Epithelial cell of esophagus (primary cell): ENCODE measurements at regions not wholly inside any gene's neighbourhood (a gene's known extent, or its start where the extent isn't known, plus 50 kb on each side); places are given as distances from the start of the nearest gene placed in this dataset.

Experiments
- DNase-seq: peaks from one replicate; pipeline ENCODE4 v3.0.0; 2010; ENCODE audit warnings: low read depth
- H3K4me3 ChIP-seq: 2 replicates; pipeline ENCODE4 v1.5.1; 2011; ENCODE audit warnings: mild to moderate bottlenecking, low read length, control low read depth
- TF ChIP-seq, protein P1 (sequence below): IDR thresholded peaks from 2 replicates; pipeline ENCODE4 v1.5.1; 2011; ENCODE audit warnings: low read depth, mild to moderate bottlenecking, low read length, control low read depth, inconsistent platforms; ENCODE audit not compliant: insufficient read depth; ENCODE audit errors: missing control alignments

DNA sequence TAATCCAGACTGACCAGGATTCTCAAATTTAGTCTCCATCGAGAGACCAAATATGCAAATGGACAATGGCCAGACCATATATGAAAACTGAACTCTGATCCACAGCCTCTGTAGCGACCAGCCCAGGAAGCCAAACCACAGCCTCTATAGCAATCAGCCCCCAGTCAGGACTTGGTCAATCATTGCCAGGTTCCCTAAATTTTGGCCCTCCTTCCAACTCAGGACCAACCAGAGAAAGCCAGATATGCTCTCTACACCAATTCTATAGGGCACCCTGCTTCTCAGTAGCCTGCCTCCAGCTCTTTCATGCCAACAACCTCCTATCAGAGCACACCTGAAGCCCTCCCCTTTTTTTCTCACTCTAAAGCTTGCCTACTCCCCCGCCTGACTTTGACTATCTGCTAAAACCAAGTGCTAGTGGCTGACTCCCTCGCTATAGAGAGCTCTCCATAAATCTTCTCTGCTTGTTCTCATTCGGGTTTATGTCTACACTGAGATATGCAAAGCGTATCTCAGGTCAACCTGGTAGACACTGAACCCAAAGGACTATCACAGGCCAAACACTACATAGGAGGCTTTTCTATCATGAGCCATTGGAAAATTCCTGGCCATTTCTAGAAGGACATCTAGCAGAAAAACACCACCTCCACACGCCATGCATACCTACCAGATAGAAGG lies 110.5 kb upstream of the FUT8 start:
- no peak overlapping the region for H3K4me3 ChIP-seq
- TF ChIP-seq, protein P1, sequence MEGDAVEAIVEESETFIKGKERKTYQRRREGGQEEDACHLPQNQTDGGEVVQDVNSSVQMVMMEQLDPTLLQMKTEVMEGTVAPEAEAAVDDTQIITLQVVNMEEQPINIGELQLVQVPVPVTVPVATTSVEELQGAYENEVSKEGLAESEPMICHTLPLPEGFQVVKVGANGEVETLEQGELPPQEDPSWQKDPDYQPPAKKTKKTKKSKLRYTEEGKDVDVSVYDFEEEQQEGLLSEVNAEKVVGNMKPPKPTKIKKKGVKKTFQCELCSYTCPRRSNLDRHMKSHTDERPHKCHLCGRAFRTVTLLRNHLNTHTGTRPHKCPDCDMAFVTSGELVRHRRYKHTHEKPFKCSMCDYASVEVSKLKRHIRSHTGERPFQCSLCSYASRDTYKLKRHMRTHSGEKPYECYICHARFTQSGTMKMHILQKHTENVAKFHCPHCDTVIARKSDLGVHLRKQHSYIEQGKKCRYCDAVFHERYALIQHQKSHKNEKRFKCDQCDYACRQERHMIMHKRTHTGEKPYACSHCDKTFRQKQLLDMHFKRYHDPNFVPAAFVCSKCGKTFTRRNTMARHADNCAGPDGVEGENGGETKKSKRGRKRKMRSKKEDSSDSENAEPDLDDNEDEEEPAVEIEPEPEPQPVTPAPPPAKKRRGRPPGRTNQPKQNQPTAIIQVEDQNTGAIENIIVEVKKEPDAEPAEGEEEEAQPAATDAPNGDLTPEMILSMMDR, result no peak
- DNase-seq, result no peak

DNA sequence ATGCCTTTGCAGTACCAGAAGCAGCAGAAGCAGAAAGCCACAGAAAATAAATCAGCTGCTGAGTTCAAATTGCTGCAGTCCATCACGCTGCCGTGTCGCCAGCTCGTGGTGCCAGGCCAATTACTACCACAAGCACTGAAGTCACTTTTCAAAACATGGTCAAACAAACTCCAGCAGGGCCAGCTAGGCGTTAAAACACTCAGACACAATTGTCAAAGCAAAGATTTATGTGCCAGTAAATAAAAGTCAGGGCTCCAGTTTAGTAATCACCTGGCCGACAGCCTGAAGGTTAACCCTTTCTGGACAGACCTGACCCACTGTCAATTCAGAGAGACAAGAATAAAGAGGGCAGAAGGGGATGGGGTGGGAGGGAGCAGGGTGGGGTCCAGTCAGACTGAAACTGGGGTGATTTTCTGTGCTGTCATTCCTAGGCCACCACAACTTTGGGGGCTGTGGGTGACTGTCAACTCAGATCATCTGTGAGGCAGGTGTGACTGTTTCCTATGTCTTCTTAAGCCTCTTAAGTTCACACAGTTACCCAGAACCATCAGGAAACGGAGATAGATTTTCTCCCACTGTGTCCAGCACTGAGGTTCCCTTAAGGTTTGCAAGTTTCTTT lies 109.8 kb upstream of the FUT8 start:
- H3K4me3 ChIP-seq, result no peak overlapping the region
- TF ChIP-seq, protein P1, result no peak
- no peak for DNase-seq

DNA sequence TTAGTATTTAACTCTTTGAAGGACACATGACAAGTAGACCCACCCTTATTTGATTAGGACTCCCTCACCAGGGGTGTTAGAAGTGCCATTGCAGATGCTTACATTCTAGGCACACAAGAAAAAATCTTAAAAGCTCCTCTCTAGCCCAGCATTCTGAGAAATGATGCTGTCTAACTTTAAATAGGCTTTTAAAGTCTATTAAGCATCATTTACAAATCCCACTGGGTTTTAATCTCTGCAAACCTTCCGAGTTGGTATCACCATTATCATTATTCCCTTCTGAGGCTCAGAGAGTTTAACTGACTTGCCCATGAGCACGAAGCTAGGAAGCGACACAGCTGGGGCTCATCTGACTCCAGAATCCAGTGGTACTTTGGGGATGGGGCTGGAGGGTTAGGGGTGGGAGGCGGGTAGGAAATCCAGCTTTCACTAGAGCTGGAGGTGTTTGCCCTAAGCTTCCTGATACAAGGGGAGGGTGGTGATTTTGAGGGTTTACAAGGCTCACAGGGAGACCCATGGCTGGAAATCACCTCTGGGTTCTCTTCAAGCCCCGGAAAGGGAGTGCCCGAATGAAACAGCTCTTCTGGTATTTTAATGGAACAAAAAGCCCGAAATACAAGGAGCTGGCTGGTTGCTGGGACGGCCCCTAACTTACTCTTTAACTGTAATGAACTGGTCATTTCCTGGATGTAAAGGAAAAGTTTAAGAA lies 109.2 kb upstream of the FUT8 start:
- DNase-seq, result peak; percentile 59
- no peak overlapping the region for H3K4me3 ChIP-seq
- TF ChIP-seq, protein P1, result no peak

DNA sequence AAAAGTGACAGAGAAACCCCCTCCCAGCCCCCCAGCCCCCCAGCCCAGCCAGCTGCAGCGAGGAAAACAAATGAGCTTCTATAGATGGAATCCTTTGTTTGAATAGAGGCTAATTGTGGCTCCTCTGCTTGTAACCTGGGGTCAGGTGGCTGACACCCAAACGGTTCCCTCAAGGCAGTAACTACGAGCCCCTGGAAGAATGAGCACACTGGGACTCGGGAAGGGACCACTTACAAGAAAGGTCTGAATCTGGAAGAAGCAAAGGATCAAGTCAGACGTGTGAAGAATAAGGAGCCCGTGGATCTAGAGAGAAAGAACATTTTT lies 108.7 kb upstream of the FUT8 start:
- DNase-seq, result no peak
- H3K4me3 ChIP-seq, result no peak overlapping the region
- TF ChIP-seq, protein P1, result no peak

DNA sequence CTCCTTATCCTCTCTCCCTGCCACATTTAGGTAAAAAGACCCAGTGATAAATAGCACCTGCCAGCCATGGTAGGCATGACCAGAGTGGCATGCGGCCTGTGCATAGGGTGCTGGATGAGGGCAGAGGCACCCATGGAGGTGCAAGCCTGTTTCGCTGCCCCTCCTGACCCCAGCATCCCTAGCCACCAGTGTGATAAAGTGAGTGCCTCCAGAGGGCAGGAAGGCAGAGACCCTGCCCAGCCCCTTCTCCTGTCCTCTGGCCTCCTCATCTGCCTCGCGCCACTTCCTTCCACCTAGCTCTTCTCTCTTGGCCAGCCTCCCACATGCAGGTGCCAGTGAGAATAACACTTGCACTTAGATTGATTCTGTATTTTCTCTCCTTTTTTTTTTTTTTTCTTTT lies 108.3 kb upstream of the FUT8 start:
- TF ChIP-seq, protein P1, result no peak
- no peak overlapping the region for H3K4me3 ChIP-seq
- DNase-seq, result no peak

DNA sequence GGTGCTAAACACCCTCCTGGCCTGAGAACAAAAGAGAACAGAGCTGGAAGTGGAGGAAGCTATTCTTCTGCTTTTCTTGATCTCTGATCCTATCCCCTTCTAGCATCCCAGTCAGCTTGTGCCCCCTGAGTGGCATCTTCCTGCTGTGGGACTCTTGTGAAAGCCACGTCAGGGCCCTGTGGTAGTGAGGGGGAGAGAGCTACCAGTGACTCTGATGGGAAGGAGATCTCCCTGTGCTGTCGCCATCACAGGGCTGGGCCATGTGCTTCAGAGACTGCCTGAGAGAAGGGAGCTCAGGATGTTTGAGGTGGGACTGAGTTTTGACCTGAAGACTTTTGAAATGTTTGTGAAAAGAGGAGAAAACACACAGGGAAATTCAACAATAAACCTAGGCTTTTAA lies 107.6 kb upstream of the FUT8 start:
- DNase-seq, result no peak
- H3K4me3 ChIP-seq, result no peak overlapping the region
- TF ChIP-seq, protein P1, result no peak
